Osteocyte (in vitro differentiated cells): ENCODE measurements at regions not wholly inside any gene's neighbourhood (a gene's known extent, or its start where the extent isn't known, plus 50 kb on each side); places are given as distances from the start of the nearest gene placed in this dataset.

Experiments
- DNase-seq: peaks from one replicate; pipeline ENCODE4 v3.0.0; 2021; ENCODE audit warnings: mixed read lengths; ENCODE audit not compliant: unreplicated experiment; ENCODE audit errors: extremely low spot score
- H3K27ac Mint-ChIP-seq: one replicate; pipeline ENCODE4 v1.8.0; 2021; ENCODE audit warnings: mild to moderate bottlenecking, mixed read lengths; ENCODE audit not compliant: unreplicated experiment
- H3K27me3 Mint-ChIP-seq: one replicate; pipeline ENCODE4 v1.8.0; 2021; ENCODE audit warnings: mixed read lengths; ENCODE audit not compliant: unreplicated experiment
- H3K36me3 Mint-ChIP-seq: one replicate; pipeline ENCODE4 v1.8.0; 2021; ENCODE audit warnings: mixed read lengths; ENCODE audit not compliant: unreplicated experiment
- H3K4me1 Mint-ChIP-seq: one replicate; pipeline ENCODE4 v1.8.0; 2021; ENCODE audit warnings: mixed read lengths; ENCODE audit not compliant: unreplicated experiment
- H3K4me3 Mint-ChIP-seq: one replicate; pipeline ENCODE4 v1.8.0; 2021; ENCODE audit warnings: mild to moderate bottlenecking, moderate library complexity, mixed read lengths; ENCODE audit not compliant: unreplicated experiment
- H3K9me3 Mint-ChIP-seq: one replicate; pipeline ENCODE4 v1.8.0; 2021; ENCODE audit warnings: mixed read lengths; ENCODE audit not compliant: unreplicated experiment
- TF ChIP-seq, protein P1 (sequence below): fragments of 200-600 bp; sonication (generic); IDR thresholded peaks from 2 replicates; pipeline ENCODE4 v1.5.0; 2021; ENCODE audit warnings: antibody characterized with exemption, mild to moderate bottlenecking, moderate library complexity

DNA sequence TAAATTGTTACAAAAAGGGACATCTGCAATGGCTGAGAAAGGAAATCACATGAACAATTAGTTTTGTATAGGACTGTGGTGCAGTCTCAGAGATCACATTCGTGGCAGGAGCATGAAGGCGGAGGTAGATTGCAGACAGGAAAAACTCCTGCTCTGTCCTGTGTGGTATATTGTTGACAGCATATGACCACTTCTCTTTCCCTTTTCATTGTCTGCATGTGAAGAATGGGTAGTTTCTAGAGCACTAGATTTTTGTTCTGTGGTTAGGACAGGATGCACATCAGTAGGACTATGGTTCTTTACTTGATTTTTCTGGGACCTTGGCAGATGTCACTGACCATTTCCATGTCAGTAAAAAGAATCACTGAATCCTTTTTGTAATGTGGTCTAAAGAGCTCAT, 625.9 kb upstream of the PKN2 start:
- Mint-ChIP-seq H3K36me3 (no peaks in the 10 kb centered on the region), H3K9me3 (no peaks in the 10 kb centered on the region), H3K4me1 (no peaks in the 10 kb centered on the region), H3K27ac (no peak overlapping the region), H3K27me3 (no peaks in the 10 kb centered on the region), H3K4me3 (no peak overlapping the region)
- TF ChIP-seq, protein P1, sequence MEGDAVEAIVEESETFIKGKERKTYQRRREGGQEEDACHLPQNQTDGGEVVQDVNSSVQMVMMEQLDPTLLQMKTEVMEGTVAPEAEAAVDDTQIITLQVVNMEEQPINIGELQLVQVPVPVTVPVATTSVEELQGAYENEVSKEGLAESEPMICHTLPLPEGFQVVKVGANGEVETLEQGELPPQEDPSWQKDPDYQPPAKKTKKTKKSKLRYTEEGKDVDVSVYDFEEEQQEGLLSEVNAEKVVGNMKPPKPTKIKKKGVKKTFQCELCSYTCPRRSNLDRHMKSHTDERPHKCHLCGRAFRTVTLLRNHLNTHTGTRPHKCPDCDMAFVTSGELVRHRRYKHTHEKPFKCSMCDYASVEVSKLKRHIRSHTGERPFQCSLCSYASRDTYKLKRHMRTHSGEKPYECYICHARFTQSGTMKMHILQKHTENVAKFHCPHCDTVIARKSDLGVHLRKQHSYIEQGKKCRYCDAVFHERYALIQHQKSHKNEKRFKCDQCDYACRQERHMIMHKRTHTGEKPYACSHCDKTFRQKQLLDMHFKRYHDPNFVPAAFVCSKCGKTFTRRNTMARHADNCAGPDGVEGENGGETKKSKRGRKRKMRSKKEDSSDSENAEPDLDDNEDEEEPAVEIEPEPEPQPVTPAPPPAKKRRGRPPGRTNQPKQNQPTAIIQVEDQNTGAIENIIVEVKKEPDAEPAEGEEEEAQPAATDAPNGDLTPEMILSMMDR, result no peak
- no peak for DNase-seq

DNA sequence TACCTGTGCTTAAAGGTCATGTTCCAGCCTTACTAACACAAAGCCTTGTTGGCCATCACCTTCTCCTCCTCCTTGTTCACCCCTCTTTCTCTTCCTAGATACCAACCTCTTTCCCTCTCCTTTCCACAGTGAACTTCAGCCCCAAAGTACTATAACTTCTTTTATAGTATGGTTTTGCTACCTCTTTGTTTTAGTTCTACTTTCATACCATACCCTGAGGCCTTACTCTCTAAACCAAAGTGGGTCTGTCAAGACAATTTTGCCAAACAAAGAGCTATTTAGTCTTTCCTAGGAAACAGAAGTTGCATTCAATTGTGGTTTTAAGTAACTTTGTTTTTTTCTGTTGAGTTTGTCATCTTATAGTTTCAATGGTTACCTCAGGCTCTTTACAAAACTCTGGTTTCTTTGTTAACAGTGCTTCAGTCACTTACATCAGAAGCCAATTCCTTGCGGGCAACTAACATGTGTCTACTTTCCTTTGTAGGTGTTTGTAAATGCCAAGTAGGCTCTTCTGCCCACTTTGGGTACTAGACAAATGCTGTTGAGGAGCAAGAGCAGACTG, 623.9 kb upstream of the PKN2 start:
- H3K27ac Mint-ChIP-seq, result no peak overlapping the region
- H3K4me3 Mint-ChIP-seq, result no peak overlapping the region
- no peaks in the 10 kb centered on the region for H3K36me3 Mint-ChIP-seq
- TF ChIP-seq, protein P1, result no peak
- H3K27me3 Mint-ChIP-seq, result no peaks in the 10 kb centered on the region
- H3K9me3 Mint-ChIP-seq, result no peaks in the 10 kb centered on the region
- no peaks in the 10 kb centered on the region for H3K4me1 Mint-ChIP-seq
- DNase-seq, result no peak

DNA sequence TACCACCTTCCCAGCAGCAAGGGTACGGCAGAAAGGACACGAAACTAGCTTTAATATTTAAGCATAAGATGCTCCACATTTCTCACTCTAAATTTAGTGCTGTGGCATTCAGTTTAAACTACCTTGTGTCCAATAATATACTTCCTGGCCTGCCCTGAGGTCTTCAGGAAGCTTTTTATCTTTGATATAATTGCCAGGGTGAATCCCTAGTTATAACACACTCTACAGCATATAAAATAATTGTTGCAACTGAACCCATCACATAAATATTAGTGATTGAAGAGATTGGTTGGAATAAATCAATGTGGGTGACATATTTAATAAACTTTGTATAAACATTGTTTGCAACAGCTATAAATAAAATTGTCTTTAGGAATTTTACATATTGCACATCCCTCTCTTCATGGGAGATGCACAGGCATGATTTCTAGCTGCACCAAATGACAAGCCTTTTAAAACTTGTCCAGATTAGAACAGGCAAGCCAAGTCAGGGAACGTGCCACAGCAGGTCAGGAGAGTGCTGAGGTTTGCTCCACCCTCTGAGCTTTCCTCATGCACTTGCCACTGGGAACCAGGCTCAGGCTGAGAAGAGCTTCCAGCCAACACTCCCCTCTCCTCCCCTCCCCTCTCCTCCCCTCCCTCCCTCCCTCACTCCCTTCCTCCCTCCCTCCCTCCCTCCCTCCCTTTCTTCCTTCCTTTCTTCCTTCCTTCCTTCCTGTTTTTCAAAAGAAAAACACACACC, 623.2 kb upstream of the PKN2 start:
- no peaks in the 10 kb centered on the region for H3K4me1 Mint-ChIP-seq
- H3K36me3 Mint-ChIP-seq, result no peaks in the 10 kb centered on the region
- DNase-seq, result no peak
- H3K9me3 Mint-ChIP-seq, result no peaks in the 10 kb centered on the region
- no peak overlapping the region for H3K27ac Mint-ChIP-seq
- TF ChIP-seq, protein P1, result no peak
- H3K4me3 Mint-ChIP-seq, result no peak overlapping the region
- H3K27me3 Mint-ChIP-seq, result no peaks in the 10 kb centered on the region

DNA sequence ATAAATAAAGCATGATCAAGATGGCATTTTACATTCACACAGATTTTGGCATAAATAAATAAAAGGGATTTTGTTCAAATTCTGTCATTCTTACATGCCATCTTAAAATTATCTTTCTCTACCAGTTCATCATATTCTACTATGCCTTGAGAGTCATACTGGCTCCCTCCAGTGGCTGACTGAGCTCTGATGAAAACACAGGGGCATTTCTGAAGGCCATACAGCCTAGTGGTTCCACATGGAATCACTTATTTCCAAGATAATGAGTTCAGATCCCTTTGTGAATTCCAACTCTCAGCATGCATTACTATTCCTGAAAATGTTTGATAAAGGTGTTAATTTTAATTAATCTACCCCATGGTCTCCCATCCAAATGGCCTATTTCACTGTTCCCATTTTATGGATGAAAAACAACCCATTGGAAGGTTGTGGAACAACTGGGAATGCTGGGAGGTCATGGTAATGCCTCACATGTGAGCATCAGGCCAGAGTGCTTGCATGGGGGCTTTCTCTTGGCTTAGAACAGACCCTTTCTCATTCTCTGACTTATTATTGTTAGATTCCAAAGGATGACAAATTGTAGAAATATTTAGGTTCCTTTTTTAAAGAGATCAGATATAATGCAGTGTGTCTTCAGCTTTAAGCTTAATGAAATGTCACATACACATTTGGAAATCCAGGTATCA, 622.4 kb upstream of the PKN2 start:
- Mint-ChIP-seq H3K4me3 (no peak overlapping the region), H3K4me1 (no peaks in the 10 kb centered on the region), H3K27me3 (no peaks in the 10 kb centered on the region), H3K9me3 (no peaks in the 10 kb centered on the region), H3K36me3 (no peaks in the 10 kb centered on the region), H3K27ac (no peak overlapping the region)
- TF ChIP-seq, protein P1, result peak; percentile 61
- no peak for DNase-seq

DNA sequence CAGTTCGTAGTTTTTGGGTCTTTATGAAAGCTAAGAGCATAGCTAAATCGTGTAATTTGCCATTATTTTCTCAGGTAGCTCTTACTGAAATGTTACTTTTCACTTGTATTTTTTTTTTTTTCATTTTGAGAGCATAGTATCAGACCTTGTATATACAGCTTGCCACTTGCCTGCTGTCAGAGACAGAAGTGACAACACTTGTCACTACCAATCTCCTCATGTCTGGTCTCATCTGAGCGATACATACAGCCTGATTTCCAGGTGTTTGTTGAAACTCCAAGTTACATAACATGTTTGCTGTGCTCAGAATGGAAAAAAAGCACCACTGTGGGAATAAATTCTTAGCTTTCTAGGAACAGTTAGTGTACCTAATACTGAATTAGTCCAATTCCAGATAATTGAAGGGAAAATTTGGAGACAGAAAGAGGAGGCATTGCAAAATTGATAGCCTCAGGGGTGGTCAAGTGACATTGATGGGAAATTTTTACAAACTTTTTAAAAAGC, 621.4 kb upstream of the PKN2 start:
- DNase-seq, result no peak
- TF ChIP-seq, protein P1, result no peak
- Mint-ChIP-seq H3K4me1 (no peaks in the 10 kb centered on the region), H3K4me3 (no peak overlapping the region), H3K27ac (no peak overlapping the region), H3K36me3 (no peaks in the 10 kb centered on the region), H3K9me3 (no peaks in the 10 kb centered on the region), H3K27me3 (no peaks in the 10 kb centered on the region)
